GM20431 (cell line): ENCODE measurements at regions not wholly inside any gene's neighbourhood (a gene's known extent, or its start where the extent isn't known, plus 50 kb on each side); places are given as distances from the start of the nearest gene placed in this dataset.

Source experiments
- in situ Hi-C: fragments of 300-500 bp; cut with MseI, MboI; formaldehyde crosslinking; loops from one replicate; pipeline ENCODE4 v1.15.0; 2020; ENCODE audit warnings: low sequenced_read_pairs; ENCODE audit not compliant: unreplicated experiment

- in situ Hi-C loops = no loop called here
Observed at GRCh38 chr16:8519179-8519578, 71.1 kb downstream of the TMEM114 start.

- in situ Hi-C loops = no loop called here
Observed at GRCh38 chr16:8517280-8517679, 73.0 kb downstream of the TMEM114 start.

GRCh38 chr16:8516471-8516870 lies 73.8 kb downstream of the TMEM114 start:
- in situ Hi-C loops = no loop called here

- in situ Hi-C loops = no loop called here
Observed at GRCh38 chr16:8512941-8513624, 77.2 kb downstream of the TMEM114 start.

GRCh38 chr16:8511464-8511863 lies 78.8 kb downstream of the TMEM114 start:
- in situ Hi-C loops = no loop called here

GRCh38 chr16:8510160-8510559 lies 80.2 kb downstream of the TMEM114 start:
- in situ Hi-C loops = no loop called here

GRCh38 chr16:8505327-8505991 lies 84.9 kb downstream of the TMEM114 start:
- in situ Hi-C loops = no loop called here

GRCh38 chr16:8502446-8502845 lies 87.9 kb downstream of the TMEM114 start:
- in situ Hi-C loops = no loop called here

GRCh38 chr16:8500351-8500750 lies 90.0 kb downstream of the TMEM114 start:
- in situ Hi-C loops = no loop called here

GRCh38 chr16:8496364-8496763 lies 93.9 kb downstream of the TMEM114 start:
- in situ Hi-C loops = no loop called here

GRCh38 chr16:8493972-8494371 lies 96.3 kb downstream of the TMEM114 start:
- in situ Hi-C loops = no loop called here

- in situ Hi-C loops = no loop called here
Observed at GRCh38 chr16:8492690-8493089, 97.6 kb downstream of the TMEM114 start.

- in situ Hi-C loops = no loop called here
Observed at GRCh38 chr16:8489580-8489979, 100.7 kb downstream of the TMEM114 start.

GRCh38 chr16:8486985-8487384 lies 103.3 kb downstream of the TMEM114 start:
- in situ Hi-C loops = no loop called here

GRCh38 chr16:8483396-8483795 lies 106.9 kb downstream of the TMEM114 start:
- in situ Hi-C loops = no loop called here

- in situ Hi-C loops = no loop called here
Observed at GRCh38 chr16:8481810-8482209, 108.5 kb downstream of the TMEM114 start.

GRCh38 chr16:8476824-8477223 lies 113.5 kb downstream of the TMEM114 start:
- in situ Hi-C loops = no loop called here

- in situ Hi-C loops = no loop called here
Observed at GRCh38 chr16:8474587-8474986, 115.7 kb downstream of the TMEM114 start.

- in situ Hi-C loops = no loop called here
Observed at GRCh38 chr16:8469102-8469778, 121.1 kb downstream of the TMEM114 start.

- in situ Hi-C loops = no loop called here
Observed at GRCh38 chr16:8464979-8465378, 125.3 kb downstream of the TMEM114 start.

GRCh38 chr16:8459085-8459733 lies 131.1 kb downstream of the TMEM114 start:
- in situ Hi-C loops = no loop called here
